ENCODE measurements at regions not wholly inside any gene's neighbourhood (a gene's known extent, or its start where the extent isn't known, plus 50 kb on each side); places are given as distances from the start of the nearest gene placed in this dataset.

- no peak overlapping the region for H3K4me3 ChIP-seq
- DNase-seq (ENCODE audit: low spot score) = no peak
- no peak for TF ChIP-seq CTCF (IDR thresholded peaks at IDR 0.05)
Observed at GRCh38 chr18:70414315-70414900, 125.6 kb downstream of the SOCS6 start.

GRCh38 chr18:70413455-70413854, 124.6 kb downstream of the SOCS6 start:
- no peak for DNase-seq (ENCODE audit: low spot score)
- TF ChIP-seq CTCF (IDR thresholded peaks at IDR 0.05) = no peak
- Histone ChIP-seq H3K4me3 (no peak overlapping the region), H3K27ac (no peak overlapping the region)

More at GRCh38 chr18:70414315-70414900, 125.6 kb downstream of the SOCS6 start:
- no peak overlapping the region for H3K27ac ChIP-seq

- H3K27ac ChIP-seq = no peak overlapping the region
- TF ChIP-seq CTCF (IDR thresholded peaks at IDR 0.05) = no peak
- DNase-seq (ENCODE audit: low spot score) = no peak
- no peak overlapping the region for H3K4me3 ChIP-seq
Observed at GRCh38 chr18:70411876-70412435, 123.1 kb downstream of the SOCS6 start.

- DNase-seq (ENCODE audit: low spot score) = no peak
- TF ChIP-seq CTCF (IDR thresholded peaks at IDR 0.05) = no peak
- H3K27ac ChIP-seq = no peak overlapping the region
- H3K4me3 ChIP-seq = no peak overlapping the region
Observed at GRCh38 chr18:70411307-70411706, 122.5 kb downstream of the SOCS6 start.

GRCh38 chr18:70405052-70405451, 116.2 kb downstream of the SOCS6 start:
- Histone ChIP-seq H3K4me3 (no peak overlapping the region), H3K27ac (no peak overlapping the region)
- no peak for TF ChIP-seq CTCF (IDR thresholded peaks at IDR 0.05)
- no peak for DNase-seq (ENCODE audit: low spot score)

- no peak overlapping the region for H3K4me3 ChIP-seq
- TF ChIP-seq CTCF (IDR thresholded peaks at IDR 0.05) = no peak
- no peak overlapping the region for H3K27ac ChIP-seq
- no peak for DNase-seq (ENCODE audit: low spot score)
Observed at GRCh38 chr18:70400476-70400875, 111.6 kb downstream of the SOCS6 start.

GRCh38 chr18:70398076-70398475, 109.2 kb downstream of the SOCS6 start:
- DNase-seq (ENCODE audit: low spot score) = no peak
- no peak overlapping the region for H3K27ac ChIP-seq
- H3K4me3 ChIP-seq = no peak overlapping the region
- TF ChIP-seq CTCF (IDR thresholded peaks at IDR 0.05) = no peak
